Neural progenitor cell (in vitro differentiated cells): ENCODE measurements at regions not wholly inside any gene's neighbourhood (a gene's known extent, or its start where the extent isn't known, plus 50 kb on each side); places are given as distances from the start of the nearest gene placed in this dataset.

Experiments used
- DNase-seq: peaks from one replicate; pipeline ENCODE4 v3.0.0-alpha.2; 2016; ENCODE audit warnings: low spot score
- H2AFZ ChIP-seq: fragments of 200-600 bp; sonication (generic); replicated peaks from 2 replicates; pipeline ENCODE4 v1.6.1; 2016; ENCODE audit warnings: antibody characterized with exemption
- H3F3A ChIP-seq: fragments of 200-600 bp; sonication (generic); 2 replicates; pipeline ENCODE4 v1.6.1; 2016; ENCODE audit warnings: antibody characterized with exemption, low read depth
- H3K27ac ChIP-seq: fragments of 200-600 bp; sonication (generic); 2 replicates; pipeline ENCODE4 v1.5.1; 2016; ENCODE audit warnings: mild to moderate bottlenecking
- H3K27me3 ChIP-seq: fragments of 200-600 bp; sonication (generic); 2 replicates; pipeline ENCODE4 v1.6.1; 2016; ENCODE audit warnings: mild to moderate bottlenecking, moderate library complexity
- H3K36me3 ChIP-seq: fragments of 200-600 bp; sonication (generic); 2 replicates; pipeline ENCODE4 v1.5.1; 2016
- H3K4me1 ChIP-seq: fragments of 200-600 bp; sonication (generic); 2 replicates; pipeline ENCODE4 v1.6.1; 2016; ENCODE audit warnings: mixed run types
- H3K4me2 ChIP-seq: fragments of 200-600 bp; sonication (generic); 2 replicates; pipeline ENCODE4 v1.6.1; 2016
- H3K4me3 ChIP-seq: fragments of 200-600 bp; sonication (generic); 2 replicates; pipeline ENCODE4 v1.5.1; 2016
- H3K79me2 ChIP-seq: fragments of 200-600 bp; sonication (generic); 2 replicates; pipeline ENCODE4 v1.6.1; 2016; ENCODE audit warnings: low read depth
- H3K9ac ChIP-seq: fragments of 200-600 bp; sonication (generic); 2 replicates; pipeline ENCODE4 v1.6.1; 2016
- H3K9me3 ChIP-seq: fragments of 200-600 bp; sonication (generic); 2 replicates; pipeline ENCODE4 v1.5.1; 2016; ENCODE audit warnings: low read depth
- H4K20me1 ChIP-seq: fragments of 200-600 bp; sonication (generic); 2 replicates; pipeline ENCODE4 v1.6.1; 2016; ENCODE audit warnings: low read depth
- H3K27ac Mint-ChIP-seq: 3 replicates; pipeline ENCODE4 v1.8.0; 2021; ENCODE audit warnings: mixed read lengths
- H3K27me3 Mint-ChIP-seq: 2 replicates; pipeline ENCODE4 v1.8.0; 2022; ENCODE audit warnings: low read depth, mild to moderate bottlenecking, inconsistent platforms, moderate library complexity, mixed read lengths; ENCODE audit not compliant: insufficient read depth
- H3K36me3 Mint-ChIP-seq: 3 replicates; pipeline ENCODE4 v1.8.0; 2021; ENCODE audit warnings: mixed read lengths
- H3K4me1 Mint-ChIP-seq: 3 replicates; pipeline ENCODE4 v1.8.0; 2021; ENCODE audit warnings: mixed read lengths
- H3K4me3 Mint-ChIP-seq: 3 replicates; pipeline ENCODE4 v1.8.0; 2021; ENCODE audit warnings: mild to moderate bottlenecking, moderate library complexity, mixed read lengths
- H3K9me3 Mint-ChIP-seq: 3 replicates; pipeline ENCODE4 v1.8.0; 2020; ENCODE audit warnings: mixed read lengths
- EZH2 ChIP-seq: fragments of 200-600 bp; sonication (generic); IDR thresholded peaks from 2 replicates; pipeline ENCODE4 v1.6.1; 2017; ENCODE audit warnings: antibody characterized with exemption, mild to moderate bottlenecking, moderate library complexity
- EZH2phosphoT487 ChIP-seq: fragments of 200-600 bp; sonication (generic); IDR thresholded peaks from 2 replicates; pipeline ENCODE4 v1.6.1; 2017; ENCODE audit warnings: antibody characterized with exemption
- TF ChIP-seq, protein P1 (sequence below): fragments of 200-600 bp; sonication (generic); IDR thresholded peaks from 2 replicates; pipeline ENCODE4 v1.5.1; 2017; ENCODE audit warnings: antibody characterized with exemption, mild to moderate bottlenecking

DNA sequence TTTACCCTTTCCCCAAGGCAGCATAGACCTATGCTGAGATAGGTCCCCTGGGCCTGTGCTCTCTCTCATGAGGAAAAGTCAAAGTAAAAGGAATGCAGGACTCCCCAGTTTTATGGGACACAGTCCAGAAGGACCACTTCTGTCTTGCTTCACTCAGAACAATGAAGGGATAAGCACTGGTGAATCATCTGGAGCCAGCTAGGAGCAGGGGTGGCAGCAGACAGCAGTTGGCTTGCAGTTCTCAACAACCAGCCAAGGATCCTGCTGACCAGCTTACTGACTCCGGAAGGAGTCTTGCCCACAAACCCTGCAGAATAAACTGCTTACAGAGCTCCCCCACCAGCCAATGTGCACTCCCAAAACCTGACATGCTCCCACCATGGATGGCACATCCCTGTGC is 152.1 kb upstream of the GHITM start:
- no peak overlapping the region for H3K27ac Mint-ChIP-seq
- Histone ChIP-seq H3K27me3 (no peaks in the 10 kb centered on the region), H2AFZ (no peak overlapping the region), H3K4me1 (peaks cover 6% of the 10 kb centered on the region), H3K4me3 (no peak overlapping the region), H3K4me2 (no peak overlapping the region), H3K27ac (no peak overlapping the region), H3K9ac (no peak overlapping the region), H3F3A (no peaks in the 10 kb centered on the region), H3K36me3 (no peaks in the 10 kb centered on the region), H3K79me2 (no peaks in the 10 kb centered on the region), H4K20me1 (no peaks in the 10 kb centered on the region), H3K9me3 (no peaks in the 10 kb centered on the region)
- no peak for DNase-seq
- H3K36me3 Mint-ChIP-seq, result no peaks in the 10 kb centered on the region
- TF ChIP-seq, protein P1, sequence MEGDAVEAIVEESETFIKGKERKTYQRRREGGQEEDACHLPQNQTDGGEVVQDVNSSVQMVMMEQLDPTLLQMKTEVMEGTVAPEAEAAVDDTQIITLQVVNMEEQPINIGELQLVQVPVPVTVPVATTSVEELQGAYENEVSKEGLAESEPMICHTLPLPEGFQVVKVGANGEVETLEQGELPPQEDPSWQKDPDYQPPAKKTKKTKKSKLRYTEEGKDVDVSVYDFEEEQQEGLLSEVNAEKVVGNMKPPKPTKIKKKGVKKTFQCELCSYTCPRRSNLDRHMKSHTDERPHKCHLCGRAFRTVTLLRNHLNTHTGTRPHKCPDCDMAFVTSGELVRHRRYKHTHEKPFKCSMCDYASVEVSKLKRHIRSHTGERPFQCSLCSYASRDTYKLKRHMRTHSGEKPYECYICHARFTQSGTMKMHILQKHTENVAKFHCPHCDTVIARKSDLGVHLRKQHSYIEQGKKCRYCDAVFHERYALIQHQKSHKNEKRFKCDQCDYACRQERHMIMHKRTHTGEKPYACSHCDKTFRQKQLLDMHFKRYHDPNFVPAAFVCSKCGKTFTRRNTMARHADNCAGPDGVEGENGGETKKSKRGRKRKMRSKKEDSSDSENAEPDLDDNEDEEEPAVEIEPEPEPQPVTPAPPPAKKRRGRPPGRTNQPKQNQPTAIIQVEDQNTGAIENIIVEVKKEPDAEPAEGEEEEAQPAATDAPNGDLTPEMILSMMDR, result no peak
- no peak for TF ChIP-seq EZH2phosphoT487
- no peak for TF ChIP-seq EZH2
- peaks cover 7% of the 10 kb centered on the region for H3K27me3 Mint-ChIP-seq
- peaks cover 2% of the 10 kb centered on the region for H3K9me3 Mint-ChIP-seq
- H3K4me1 Mint-ChIP-seq, result peaks cover 6% of the 10 kb centered on the region
- H3K4me3 Mint-ChIP-seq, result no peak overlapping the region

DNA sequence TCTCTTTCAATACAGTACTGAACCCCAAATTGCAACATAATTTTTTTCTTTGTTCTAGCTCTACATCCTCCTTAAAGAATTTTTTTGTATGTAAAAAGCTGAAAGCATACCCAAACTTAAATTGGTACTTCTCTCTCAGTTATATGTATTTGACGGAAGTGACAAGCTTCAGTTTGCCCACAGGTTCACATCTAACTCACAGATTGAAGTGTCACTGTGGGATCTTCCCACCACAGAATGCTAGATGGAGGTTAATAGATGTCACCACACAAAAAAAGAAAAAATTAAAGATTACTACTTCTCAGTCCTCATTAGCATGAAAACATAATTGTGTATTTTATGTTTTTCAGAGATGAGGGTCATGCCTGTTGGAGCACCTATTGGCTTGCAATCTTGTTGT is 150.9 kb upstream of the GHITM start:
- TF ChIP-seq EZH2phosphoT487, result no peak
- TF ChIP-seq, protein P1, result no peak
- no peak for TF ChIP-seq EZH2
- no peaks in the 10 kb centered on the region for H3K27me3 ChIP-seq
- Mint-ChIP-seq H3K4me1 (peaks cover 1% of the 10 kb centered on the region), H3K36me3 (no peaks in the 10 kb centered on the region), H3K27ac (no peak overlapping the region), H3K27me3 (peaks cover 7% of the 10 kb centered on the region), H3K4me3 (no peak overlapping the region), H3K9me3 (peaks cover 2% of the 10 kb centered on the region)
- no peak for DNase-seq
- H3F3A ChIP-seq, result no peaks in the 10 kb centered on the region
- H2AFZ ChIP-seq, result no peak overlapping the region
- no peaks in the 10 kb centered on the region for H4K20me1 ChIP-seq
- no peaks in the 10 kb centered on the region for H3K36me3 ChIP-seq
- no peak overlapping the region for H3K4me3 ChIP-seq
- no peak overlapping the region for H3K4me2 ChIP-seq
- H3K27ac ChIP-seq, result no peak overlapping the region
- H3K79me2 ChIP-seq, result no peaks in the 10 kb centered on the region
- H3K4me1 ChIP-seq, result peaks cover 4% of the 10 kb centered on the region
- no peaks in the 10 kb centered on the region for H3K9me3 ChIP-seq
- H3K9ac ChIP-seq, result no peak overlapping the region

DNA sequence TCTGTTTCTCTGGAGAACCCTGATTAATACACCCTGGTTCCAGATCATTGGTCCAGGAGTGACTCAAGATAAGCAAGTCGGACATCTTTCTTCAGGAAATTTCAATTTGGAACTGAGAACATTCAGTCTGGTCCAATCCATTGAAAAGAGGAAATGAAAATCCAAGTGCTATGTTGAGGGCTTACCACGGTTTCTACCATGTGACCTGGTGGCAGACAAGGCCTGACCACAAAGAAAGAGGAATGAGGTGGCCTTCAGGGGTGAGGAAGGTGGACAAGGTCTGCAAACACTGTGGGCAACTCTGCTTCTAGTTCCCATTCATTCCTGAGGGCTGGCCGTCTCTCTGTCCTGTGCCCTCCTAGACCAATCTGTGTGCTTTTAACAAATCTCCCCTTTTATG is 149.2 kb upstream of the GHITM start:
- no peaks in the 10 kb centered on the region for H3K36me3 ChIP-seq
- H2AFZ ChIP-seq, result no peak overlapping the region
- H3K27me3 ChIP-seq, result no peaks in the 10 kb centered on the region
- H3K9me3 ChIP-seq, result no peaks in the 10 kb centered on the region
- no peak for DNase-seq
- H3F3A ChIP-seq, result no peaks in the 10 kb centered on the region
- no peaks in the 10 kb centered on the region for H3K79me2 ChIP-seq
- no peak overlapping the region for H3K4me2 ChIP-seq
- Mint-ChIP-seq H3K36me3 (no peaks in the 10 kb centered on the region), H3K4me1 (no peaks in the 10 kb centered on the region), H3K27ac (no peak overlapping the region), H3K4me3 (no peak overlapping the region), H3K27me3 (peaks cover 2% of the 10 kb centered on the region), H3K9me3 (peaks cover 2% of the 10 kb centered on the region)
- no peak overlapping the region for H3K27ac ChIP-seq
- no peak overlapping the region for H3K9ac ChIP-seq
- no peak overlapping the region for H3K4me3 ChIP-seq
- H4K20me1 ChIP-seq, result no peaks in the 10 kb centered on the region
- no peak for TF ChIP-seq EZH2phosphoT487
- no peak for TF ChIP-seq EZH2
- TF ChIP-seq, protein P1, result no peak
- no peaks in the 10 kb centered on the region for H3K4me1 ChIP-seq
